HAP-1 (cell line): ENCODE measurements at regions not wholly inside any gene's neighbourhood (a gene's known extent, or its start where the extent isn't known, plus 50 kb on each side); places are given as distances from the start of the nearest gene placed in this dataset.
"Not testable (repeated sequence)": the region's sequence is repeated elsewhere in the genome, so short reads cannot be mapped to it uniquely, and the experiment has no call there.

Source experiments
- DNase-seq, 2 experiments: peaks; one replicate each; pipeline ENCODE4 v3.0.0-alpha.2; 2016 to 2020; ENCODE audit warnings: low spot score in 2 of 2
- H3K27me3 ChIP-seq: fragments of 250-450 bp; sonication (Bioruptor Pico); 2 replicates; pipeline ENCODE4 v1.5.1; 2020; ENCODE audit warnings: low read depth, mild to moderate bottlenecking, moderate library complexity
- H3K36me3 ChIP-seq: fragments of 250-450 bp; sonication (Bioruptor Pico); replicated peaks from 2 replicates; pipeline ENCODE4 v1.5.1; 2020; ENCODE audit warnings: mild to moderate bottlenecking
- H3K4me1 ChIP-seq: fragments of 250-450 bp; sonication (Bioruptor Pico); 2 replicates; pipeline ENCODE4 v1.5.1; 2020; ENCODE audit warnings: mild to moderate bottlenecking
- H3K4me3 ChIP-seq: fragments of 250-450 bp; sonication (Bioruptor Pico); 2 replicates; pipeline ENCODE4 v1.5.1; 2020; ENCODE audit warnings: mild to moderate bottlenecking, moderate library complexity
- H3K9me3 ChIP-seq: fragments of 250-450 bp; sonication (Bioruptor Pico); 2 replicates; pipeline ENCODE4 v1.5.1; 2020; ENCODE audit warnings: mild to moderate bottlenecking, moderate library complexity
- in situ Hi-C: fragments of 300-500 bp; cut with MboI; formaldehyde crosslinking; loops from 3 replicates; pipeline ENCODE4 v1.14.3; 2020; ENCODE audit warnings: low sequenced_read_pairs, inconsistent platforms, mixed read lengths

GRCh38 chr22:22336333-22336732 is 91.7 kb downstream of the VPREB1 start:
- not testable (repeated sequence) for H3K4me3 ChIP-seq

GRCh38 chr22:22338778-22339177 is 94.2 kb downstream of the VPREB1 start:
- H3K9me3 ChIP-seq, H3K27me3 ChIP-seq, DNase-seq, H3K4me3 ChIP-seq, in situ Hi-C loops, H3K36me3 ChIP-seq, H3K4me1 ChIP-seq: not testable (repeated sequence)

More at GRCh38 chr22:22336333-22336732, 91.7 kb downstream of the VPREB1 start:
- in situ Hi-C loops, DNase-seq, H3K4me1 ChIP-seq, H3K27me3 ChIP-seq, H3K36me3 ChIP-seq, H3K9me3 ChIP-seq: not testable (repeated sequence)

GRCh38 chr22:22341736-22342135 is 97.2 kb downstream of the VPREB1 start:
- in situ Hi-C loops = no loop called here
- no peaks in the 10 kb centered on the region for H3K4me1 ChIP-seq
- H3K27me3 ChIP-seq = peaks cover 10% of the 10 kb centered on the region; the same call in 1 of the 2 replicates
- DNase-seq = no peak
- H3K4me3 ChIP-seq = no peak overlapping the region
- no peaks in the 10 kb centered on the region for H3K9me3 ChIP-seq
- no peaks in the 10 kb centered on the region for H3K36me3 ChIP-seq

DNA sequence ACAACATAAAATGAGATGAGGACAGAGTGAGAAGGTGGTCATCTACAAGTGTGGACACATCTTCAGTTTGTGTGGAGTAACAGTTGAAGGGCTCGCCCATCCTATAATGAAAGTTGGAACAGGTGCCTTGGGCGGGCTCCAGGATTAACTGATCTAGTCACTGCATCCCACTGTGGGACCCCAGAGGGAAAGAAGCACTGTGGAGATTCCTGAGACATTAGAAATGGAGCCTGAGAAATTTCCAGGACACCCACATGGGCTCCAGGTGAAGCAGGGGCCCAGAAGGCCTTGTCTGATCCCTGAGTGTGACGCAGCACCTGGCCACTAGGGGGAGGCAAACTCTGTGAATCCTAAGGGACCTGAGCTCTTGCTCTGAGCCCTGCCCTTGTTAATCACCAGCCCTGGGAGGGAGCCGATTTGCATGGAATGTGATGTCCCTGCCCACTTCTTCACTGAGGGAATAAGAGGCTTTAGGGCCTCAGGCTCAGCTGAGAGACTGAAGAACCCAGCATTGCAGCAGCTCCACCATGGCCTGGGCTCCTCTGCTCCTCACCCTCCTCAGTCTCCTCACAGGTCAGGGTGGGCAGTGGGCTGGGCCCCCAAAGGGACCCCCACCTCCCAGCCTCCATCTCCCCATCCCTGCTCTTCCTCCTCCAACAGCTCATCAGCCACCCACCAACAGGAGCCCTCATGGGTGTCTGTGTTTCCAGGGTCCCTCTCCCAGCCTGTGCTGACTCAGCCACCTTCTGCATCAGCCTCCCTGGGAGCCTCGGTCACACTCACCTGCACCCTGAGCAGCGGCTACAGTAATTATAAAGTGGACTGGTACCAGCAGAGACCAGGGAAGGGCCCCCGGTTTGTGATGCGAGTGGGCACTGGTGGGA is 98.4 kb downstream of the VPREB1 start:
- Histone ChIP-seq H3K4me1 (no peaks in the 10 kb centered on the region), H3K9me3 (no peaks in the 10 kb centered on the region), H3K36me3 (no peaks in the 10 kb centered on the region), H3K27me3 (peaks cover 18% of the 10 kb centered on the region), H3K4me3 (no peak overlapping the region)
- DNase-seq = peak; percentile 9 to 80
- in situ Hi-C loops = no loop called here

DNA sequence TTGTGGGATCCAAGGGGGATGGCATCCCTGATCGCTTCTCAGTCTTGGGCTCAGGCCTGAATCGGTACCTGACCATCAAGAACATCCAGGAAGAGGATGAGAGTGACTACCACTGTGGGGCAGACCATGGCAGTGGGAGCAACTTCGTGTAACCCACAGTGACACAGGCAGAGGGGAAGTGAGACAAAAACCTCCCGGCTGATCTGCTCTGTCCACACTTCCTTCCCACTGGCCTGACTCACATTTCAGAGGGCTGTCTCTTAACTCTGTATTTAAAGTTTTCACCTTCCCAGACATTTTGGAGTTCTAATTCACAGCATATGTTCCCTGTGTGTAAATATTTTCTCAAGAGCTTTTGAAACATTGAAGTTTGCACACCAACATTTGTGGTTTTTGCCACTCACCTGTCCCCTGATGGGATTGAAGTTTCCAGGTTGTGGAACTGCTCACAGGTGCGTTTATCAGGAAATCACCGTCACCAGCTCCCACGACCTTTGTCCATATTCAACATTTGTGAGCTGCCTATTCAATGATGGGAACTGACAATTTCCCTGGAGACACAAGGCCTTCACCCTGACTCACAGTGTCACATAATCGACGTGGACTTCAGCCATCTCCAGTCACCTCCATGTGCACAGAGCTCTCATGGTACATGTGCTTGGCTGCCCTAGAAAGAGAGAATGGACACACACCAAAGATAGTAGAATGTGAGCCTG is 99.2 kb downstream of the VPREB1 start:
- peaks cover 19% of the 10 kb centered on the region for H3K27me3 ChIP-seq
- H3K36me3 ChIP-seq = no peaks in the 10 kb centered on the region
- no peak for DNase-seq
- no peaks in the 10 kb centered on the region for H3K4me1 ChIP-seq
- no peaks in the 10 kb centered on the region for H3K9me3 ChIP-seq
- H3K4me3 ChIP-seq = no peak overlapping the region
- in situ Hi-C loops = no loop called here

GRCh38 chr22:22344430-22344829 is 99.8 kb downstream of the VPREB1 start:
- no peaks in the 10 kb centered on the region for H3K36me3 ChIP-seq
- no peak for DNase-seq
- peaks cover 19% of the 10 kb centered on the region for H3K27me3 ChIP-seq
- H3K9me3 ChIP-seq = no peaks in the 10 kb centered on the region
- H3K4me1 ChIP-seq = no peaks in the 10 kb centered on the region
- in situ Hi-C loops = no loop called here
- H3K4me3 ChIP-seq = no peak overlapping the region

GRCh38 chr22:22345781-22346180 is 101.2 kb downstream of the VPREB1 start:
- in situ Hi-C loops = loop anchor here (5.0 kb wide), 1 partner anchor 52 kb away; no protein-coding TSS in a partner anchor
- Histone ChIP-seq H3K4me3 (no peak overlapping the region), H3K4me1 (no peaks in the 10 kb centered on the region), H3K36me3 (no peaks in the 10 kb centered on the region), H3K9me3 (no peaks in the 10 kb centered on the region), H3K27me3 (peaks cover 25% of the 10 kb centered on the region)
- no peak for DNase-seq

DNA sequence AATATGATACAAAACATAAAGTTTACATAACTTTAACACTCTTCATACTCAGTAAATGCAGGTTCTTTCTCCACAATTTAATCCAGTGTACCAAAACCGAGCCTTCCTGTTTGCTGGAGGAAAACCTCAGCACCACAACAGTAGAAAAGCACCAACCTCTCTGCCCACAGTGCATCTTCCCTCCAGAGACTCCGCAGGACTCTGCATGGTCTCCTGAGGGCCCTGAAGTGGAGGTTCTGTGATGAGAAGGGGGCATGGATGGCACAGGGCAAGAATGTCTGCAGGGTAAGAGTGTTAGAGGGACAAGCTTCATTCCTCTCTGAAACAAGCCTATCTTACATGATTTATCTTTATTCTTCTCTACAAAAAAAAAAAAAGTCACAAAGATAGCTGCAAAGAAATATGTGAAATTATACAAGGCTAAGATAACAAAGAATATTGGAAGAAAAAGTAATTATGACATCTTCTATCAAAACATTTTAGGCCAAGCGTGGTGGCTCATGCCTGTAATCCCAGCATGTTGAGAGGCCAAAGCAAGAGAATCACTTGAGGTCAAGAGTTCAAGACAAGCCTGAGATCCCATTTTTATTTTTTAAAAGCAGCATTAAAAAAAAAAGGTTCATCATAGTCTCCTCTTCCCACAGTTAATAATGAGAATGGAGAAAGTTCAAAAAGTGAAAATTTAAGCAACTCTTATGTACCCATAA is 102.0 kb downstream of the VPREB1 start:
- H3K4me3 ChIP-seq = no peak overlapping the region
- no peaks in the 10 kb centered on the region for H3K4me1 ChIP-seq
- H3K27me3 ChIP-seq = peaks cover 30% of the 10 kb centered on the region
- in situ Hi-C loops = loop anchor here (5.0 kb wide), 1 partner anchor 51 kb away; no protein-coding TSS in a partner anchor
- DNase-seq = no peak
- H3K9me3 ChIP-seq = no peaks in the 10 kb centered on the region
- no peaks in the 10 kb centered on the region for H3K36me3 ChIP-seq

GRCh38 chr22:22348127-22348814 is 103.7 kb downstream of the VPREB1 start:
- peaks cover 36% of the 10 kb centered on the region for H3K27me3 ChIP-seq
- in situ Hi-C loops = loop anchor here (5.0 kb wide), 1 partner anchor 49 kb away; no protein-coding TSS in a partner anchor
- H3K36me3 ChIP-seq = no peaks in the 10 kb centered on the region
- H3K4me3 ChIP-seq = no peak overlapping the region
- DNase-seq = peak in 1 of 2 experiments; percentile 18
- no peaks in the 10 kb centered on the region for H3K9me3 ChIP-seq
- H3K4me1 ChIP-seq = no peaks in the 10 kb centered on the region

- Histone ChIP-seq H3K9me3 (no peaks in the 10 kb centered on the region), H3K4me1 (no peaks in the 10 kb centered on the region), H3K27me3 (peaks cover 36% of the 10 kb centered on the region), H3K36me3 (no peaks in the 10 kb centered on the region), H3K4me3 (no peak overlapping the region)
- in situ Hi-C loops = loop anchor here (5.0 kb wide), 1 partner anchor 48 kb away; no protein-coding TSS in a partner anchor
- no peak for DNase-seq
Observed at GRCh38 chr22:22348815-22349454, 104.3 kb downstream of the VPREB1 start.

DNA sequence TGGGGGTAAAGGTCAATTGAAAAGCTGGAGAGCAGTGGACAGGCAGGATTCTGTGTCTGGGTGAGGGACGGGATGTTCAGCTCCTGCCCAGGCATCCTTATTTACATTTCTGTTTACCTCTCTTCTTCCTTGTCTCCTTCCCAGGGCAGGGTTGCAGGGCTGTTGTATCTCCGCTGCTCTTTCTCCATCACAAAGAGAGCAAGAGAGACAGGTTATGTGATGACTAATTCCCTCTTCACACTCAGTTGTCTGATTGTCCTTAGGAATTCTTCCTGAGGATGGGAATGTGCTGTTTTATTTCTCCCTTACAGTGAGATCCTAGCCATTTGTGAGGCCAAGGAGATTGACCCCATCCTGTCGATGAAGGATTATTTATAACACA is 104.9 kb downstream of the VPREB1 start:
- in situ Hi-C loops = loop anchor here (5.0 kb wide), 1 partner anchor 48 kb away; no protein-coding TSS in a partner anchor
- Histone ChIP-seq H3K9me3 (no peaks in the 10 kb centered on the region), H3K36me3 (no peaks in the 10 kb centered on the region), H3K4me3 (no peak overlapping the region), H3K27me3 (peaks cover 36% of the 10 kb centered on the region), H3K4me1 (no peaks in the 10 kb centered on the region)
- DNase-seq = no peak

DNA sequence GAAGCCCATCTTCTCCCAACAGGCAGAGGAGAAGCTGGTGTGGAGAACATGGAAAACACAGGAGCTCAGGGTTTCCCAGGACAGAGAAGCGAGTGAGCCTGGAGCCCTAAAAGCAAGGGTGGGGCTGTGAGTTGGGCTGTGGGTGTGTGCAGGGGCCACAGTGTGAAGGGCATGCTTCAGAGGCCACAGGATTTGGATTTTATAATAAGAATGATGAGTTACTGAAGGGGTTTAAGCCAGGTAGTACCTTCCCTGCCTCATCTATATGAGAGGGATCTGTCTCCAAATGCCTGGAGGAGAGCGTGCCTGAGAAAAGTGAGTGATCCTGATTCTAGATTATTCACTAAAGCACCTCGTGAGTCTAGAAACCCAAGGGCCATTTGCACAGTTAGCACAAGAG is 106.8 kb downstream of the VPREB1 start:
- H3K4me3 ChIP-seq = no peak overlapping the region
- no peaks in the 10 kb centered on the region for H3K36me3 ChIP-seq
- no peak for DNase-seq
- no peaks in the 10 kb centered on the region for H3K4me1 ChIP-seq
- in situ Hi-C loops = loop anchor here (10.0 to 25.0 kb wide), 2 partner anchors 137 to 386 kb away; no protein-coding TSS in a partner anchor
- peaks cover 37% of the 10 kb centered on the region for H3K27me3 ChIP-seq
- no peaks in the 10 kb centered on the region for H3K9me3 ChIP-seq
